Lung (tissue), 11 donors: ENCODE measurements at regions not wholly inside any gene's neighbourhood (a gene's known extent, or its start where the extent isn't known, plus 50 kb on each side); places are given as distances from the start of the nearest gene placed in this dataset.
"Not testable (repeated sequence)": the region's sequence is repeated elsewhere in the genome, so short reads cannot be mapped to it uniquely, and the experiment has no call there.

Experiments
- ATAC-seq: fragments of 200-7000 bp; cut with Tn5 transposase; one replicate; pipeline ENCODE4 v1.9.1; 2020; ENCODE audit warnings: moderate number of reproducible peaks; ENCODE audit not compliant: insufficient read depth, low FRiP score
- DNase-seq, 3 donors: peaks; one replicate each; pipeline ENCODE4 v3.0.0-alpha.2; 2013 to 2017
- H3K27ac ChIP-seq, 2 donors: one replicate each; pipeline ENCODE4 v1.5.1; 2013; ENCODE audit warnings: mild to moderate bottlenecking in 2 of 2, moderate library complexity in 2 of 2, control low read depth in 1 of 2, inconsistent platforms in 1 of 2, low read depth in 1 of 2, low read length in 1 of 2
- H3K27me3 ChIP-seq, 3 donors: one replicate each; pipeline ENCODE4 v1.5.1; 2013; ENCODE audit warnings: low read length in 2 of 3; ENCODE audit not compliant: control insufficient read depth in 3 of 3, insufficient read depth in 3 of 3
- H3K36me3 ChIP-seq, 4 donors: one replicate each; pipeline ENCODE4 v1.5.1; 2013; ENCODE audit warnings: low read length in 4 of 4, mild to moderate bottlenecking in 1 of 4, moderate library complexity in 1 of 4; ENCODE audit not compliant: control insufficient read depth in 4 of 4, insufficient read depth in 4 of 4
- H3K4me1 ChIP-seq, 5 donors: one replicate each; pipeline ENCODE4 v1.5.1; 2013; ENCODE audit warnings: low read length in 5 of 5, mild to moderate bottlenecking in 2 of 5, moderate library complexity in 1 of 5; ENCODE audit not compliant: control insufficient read depth in 5 of 5, insufficient read depth in 5 of 5
- H3K4me3 ChIP-seq: one replicate; pipeline ENCODE4 v1.5.1; 2013; ENCODE audit warnings: mild to moderate bottlenecking, control low read depth, moderate library complexity
- H3K9ac ChIP-seq, 2 donors: one replicate each; pipeline ENCODE4 v1.5.1; 2013; ENCODE audit warnings: low read length in 2 of 2, control low read depth in 1 of 2; ENCODE audit not compliant: insufficient read depth in 1 of 2
- H3K9me3 ChIP-seq, 4 donors: one replicate each; pipeline ENCODE4 v1.5.1; 2013; ENCODE audit warnings: low read length in 3 of 4, mild to moderate bottlenecking in 1 of 4, moderate library complexity in 1 of 4; ENCODE audit not compliant: control insufficient read depth in 4 of 4, insufficient read depth in 3 of 4
- WGBS, 2 donors: extraction: QIAGEN DNeasy Blood & Tissue Kit; methylation state at CpG; one replicate each; pipeline ENCODE4 v1.1.7; 2013; 5-methylcytosine and 5-hydroxymethylcytosine counted together
- TF ChIP-seq, protein P1 (sequence below): IDR thresholded peaks from 2 replicates; pipeline ENCODE4 v1.5.1; 2012; ENCODE audit warnings: mild to moderate bottlenecking; ENCODE audit errors: control extremely low read depth, extremely low read depth
- donor health status: control.
- donor health status: control.
- donor health status: Bipolar disorder and iron deficiency.
- donor health status: healthy.
- donor health status: DM: yes; HTN: yes; CAD: no.

DNA sequence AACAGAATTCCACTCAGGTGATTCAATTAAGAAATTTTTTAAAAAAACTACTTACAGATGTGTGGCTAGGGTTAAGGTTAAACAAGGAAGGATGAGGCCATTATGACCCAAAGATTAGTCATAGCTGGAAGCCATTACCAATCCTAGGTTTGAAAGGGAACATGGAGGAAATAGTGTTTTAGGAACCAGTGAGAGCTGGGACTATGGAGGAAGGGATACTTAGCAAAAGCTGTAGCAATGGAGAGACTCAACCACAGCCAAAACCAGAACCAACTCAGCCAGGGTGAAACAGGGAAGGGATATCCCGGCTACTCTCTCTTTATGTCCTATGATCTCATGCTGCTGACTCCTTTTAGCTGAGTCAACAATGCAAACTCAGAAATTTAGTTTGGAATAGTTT lies 148.6 kb upstream of the CNKSR2 start:
- Histone ChIP-seq H3K4me3 (no peak overlapping the region), H3K9ac (no peak overlapping the region), H3K36me3 (no peaks in the 10 kb centered on the region), H3K27me3 (no peaks in the 10 kb centered on the region), H3K27ac (no peak overlapping the region), H3K4me1 (no peaks in the 10 kb centered on the region), H3K9me3 (no peaks in the 10 kb centered on the region)
- WGBS, 2 donors = 73 to 100% methylated on average over 1 of the region's 1 CpG
- DNase-seq = no peak
- ATAC-seq = no peak
- TF ChIP-seq, protein P1, sequence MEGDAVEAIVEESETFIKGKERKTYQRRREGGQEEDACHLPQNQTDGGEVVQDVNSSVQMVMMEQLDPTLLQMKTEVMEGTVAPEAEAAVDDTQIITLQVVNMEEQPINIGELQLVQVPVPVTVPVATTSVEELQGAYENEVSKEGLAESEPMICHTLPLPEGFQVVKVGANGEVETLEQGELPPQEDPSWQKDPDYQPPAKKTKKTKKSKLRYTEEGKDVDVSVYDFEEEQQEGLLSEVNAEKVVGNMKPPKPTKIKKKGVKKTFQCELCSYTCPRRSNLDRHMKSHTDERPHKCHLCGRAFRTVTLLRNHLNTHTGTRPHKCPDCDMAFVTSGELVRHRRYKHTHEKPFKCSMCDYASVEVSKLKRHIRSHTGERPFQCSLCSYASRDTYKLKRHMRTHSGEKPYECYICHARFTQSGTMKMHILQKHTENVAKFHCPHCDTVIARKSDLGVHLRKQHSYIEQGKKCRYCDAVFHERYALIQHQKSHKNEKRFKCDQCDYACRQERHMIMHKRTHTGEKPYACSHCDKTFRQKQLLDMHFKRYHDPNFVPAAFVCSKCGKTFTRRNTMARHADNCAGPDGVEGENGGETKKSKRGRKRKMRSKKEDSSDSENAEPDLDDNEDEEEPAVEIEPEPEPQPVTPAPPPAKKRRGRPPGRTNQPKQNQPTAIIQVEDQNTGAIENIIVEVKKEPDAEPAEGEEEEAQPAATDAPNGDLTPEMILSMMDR = no peak

DNA sequence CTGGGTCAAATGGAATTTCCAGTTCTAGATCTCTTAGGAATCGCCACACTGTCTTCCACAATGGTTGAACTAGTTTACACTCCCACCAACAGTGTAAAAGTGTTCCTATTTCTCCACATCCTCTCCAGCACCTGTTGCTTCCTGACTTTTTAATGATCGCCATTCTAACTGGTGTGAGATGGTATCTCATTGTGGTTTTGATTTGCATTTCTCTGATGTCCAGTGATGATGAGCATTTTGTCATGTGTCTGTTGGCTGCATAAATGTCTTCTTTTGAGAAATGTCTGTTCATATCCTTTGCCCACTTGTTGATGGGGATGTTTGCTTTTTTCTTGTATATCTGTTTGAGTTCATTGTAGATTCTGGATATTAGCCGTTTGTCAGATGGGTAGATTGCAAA lies 145.2 kb upstream of the CNKSR2 start:
- DNase-seq, H3K9me3 ChIP-seq, H3K4me1 ChIP-seq, H3K27ac ChIP-seq, H3K4me3 ChIP-seq, H3K9ac ChIP-seq, H3K36me3 ChIP-seq, ATAC-seq, H3K27me3 ChIP-seq: not testable (repeated sequence)
- WGBS, 2 donors = 74 to 83% methylated on average over 3 of the region's 3 CpGs

DNA sequence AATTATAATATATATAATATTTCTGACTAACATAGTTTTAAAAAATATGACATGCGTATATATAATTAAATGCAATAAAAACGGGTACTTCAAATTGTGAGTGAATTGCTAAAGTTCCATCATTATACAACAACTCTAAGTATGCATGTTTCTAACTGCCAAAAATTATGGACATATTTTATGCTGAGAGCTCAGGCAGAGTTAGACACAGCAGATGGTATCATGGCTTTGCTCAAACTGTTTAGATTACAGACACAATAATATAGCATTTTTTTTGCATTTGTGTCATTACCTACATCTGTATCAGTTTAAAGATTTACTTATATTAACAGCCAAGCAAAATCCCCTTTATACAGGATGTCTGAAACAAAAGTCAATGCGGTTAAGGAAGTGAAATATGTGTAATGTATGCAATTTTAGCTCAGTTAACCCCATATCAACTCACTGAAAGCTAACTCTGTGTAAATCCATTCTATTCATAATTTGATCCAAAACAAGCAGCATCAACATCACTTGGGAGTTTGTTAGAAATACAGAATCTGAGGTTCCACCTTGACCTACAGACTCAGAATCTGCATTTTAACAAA lies 119.1 kb upstream of the CNKSR2 start:
- H3K9ac ChIP-seq = no peak overlapping the region
- H3K27me3 ChIP-seq = no peaks in the 10 kb centered on the region
- DNase-seq (no peak), ATAC-seq (no peak)
- no peaks in the 10 kb centered on the region for H3K9me3 ChIP-seq
- H3K27ac ChIP-seq = no peak overlapping the region
- TF ChIP-seq, protein P1 = no peak
- H3K4me3 ChIP-seq = no peak overlapping the region
- no peaks in the 10 kb centered on the region for H3K36me3 ChIP-seq
- H3K4me1 ChIP-seq = no peaks in the 10 kb centered on the region
- WGBS, 2 donors = 51 to 70% methylated on average over 3 of the region's 3 CpGs

DNA sequence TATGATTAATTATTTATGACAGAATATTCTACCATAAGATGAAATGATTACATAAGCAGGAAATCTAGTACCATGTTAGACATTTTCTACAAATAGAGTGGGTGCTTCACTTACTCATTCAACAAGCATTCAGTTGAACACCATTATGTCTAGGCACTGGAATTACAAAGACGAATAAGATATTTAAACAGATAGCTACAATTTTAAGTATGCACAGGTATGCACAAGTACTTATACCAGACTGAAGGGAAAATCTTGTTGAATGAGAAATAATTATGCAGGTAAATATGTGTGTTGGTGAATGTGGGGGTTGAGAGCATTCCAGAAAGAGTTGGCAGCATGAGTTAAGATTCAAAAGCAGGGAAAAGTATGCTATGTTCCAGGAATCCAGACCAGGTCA lies 107.3 kb upstream of the CNKSR2 start:
- H3K27ac ChIP-seq = no peak overlapping the region
- H3K9me3 ChIP-seq = peaks cover 0 to 7% (median 0%) of the 10 kb centered on the region in 4 donors
- H3K4me3 ChIP-seq = no peak overlapping the region
- H3K9ac ChIP-seq = no peak overlapping the region
- H3K4me1 ChIP-seq = no peaks in the 10 kb centered on the region
- WGBS, 2 donors = 62 to 84% methylated on average over 1 of the region's 1 CpG
- DNase-seq (no peak), ATAC-seq (no peak)
- TF ChIP-seq, protein P1 = no peak
- H3K36me3 ChIP-seq = no peaks in the 10 kb centered on the region
- no peaks in the 10 kb centered on the region for H3K27me3 ChIP-seq
